Upper lobe of left lung (tissue), 4 donors: ENCODE measurements at regions not wholly inside any gene's neighbourhood (a gene's known extent, or its start where the extent isn't known, plus 50 kb on each side); places are given as distances from the start of the nearest gene placed in this dataset.

Experiments used
- EP300 ChIP-seq, 4 donors: sonication (generic); formaldehyde crosslinking; IDR thresholded peaks; one replicate each; pipeline ENCODE4 v1.5.1; 2017; ENCODE audit warnings: antibody characterized with exemption in 4 of 4, control low read depth in 2 of 4
- POLR2A ChIP-seq, 4 donors: fragments of 450-650 bp; IDR thresholded peaks; one replicate each; pipeline ENCODE4 v1.5.1; 2016 to 2017; ENCODE audit warnings: antibody characterized with exemption in 4 of 4, mild to moderate bottlenecking in 2 of 4
- POLR2AphosphoS5 ChIP-seq, 2 donors: sonication (generic); formaldehyde crosslinking; IDR thresholded peaks; one replicate each; pipeline ENCODE4 v1.5.1; 2017; ENCODE audit warnings: antibody characterized with exemption in 2 of 2
- TF ChIP-seq, protein P1 (sequence below), 6 experiments: fragments of 450-650 bp in 4 of 6; fragments of 200-600 bp in 2 of 6; sonication (generic) in 2 of 6; IDR thresholded peaks; one replicate each; pipeline ENCODE4 v1.5.1; 2016 to 2019; ENCODE audit warnings: antibody characterized with exemption in 6 of 6

- TF ChIP-seq POLR2A (IDR thresholded peaks at IDR 0.05): no peak
- TF ChIP-seq, protein P1, sequence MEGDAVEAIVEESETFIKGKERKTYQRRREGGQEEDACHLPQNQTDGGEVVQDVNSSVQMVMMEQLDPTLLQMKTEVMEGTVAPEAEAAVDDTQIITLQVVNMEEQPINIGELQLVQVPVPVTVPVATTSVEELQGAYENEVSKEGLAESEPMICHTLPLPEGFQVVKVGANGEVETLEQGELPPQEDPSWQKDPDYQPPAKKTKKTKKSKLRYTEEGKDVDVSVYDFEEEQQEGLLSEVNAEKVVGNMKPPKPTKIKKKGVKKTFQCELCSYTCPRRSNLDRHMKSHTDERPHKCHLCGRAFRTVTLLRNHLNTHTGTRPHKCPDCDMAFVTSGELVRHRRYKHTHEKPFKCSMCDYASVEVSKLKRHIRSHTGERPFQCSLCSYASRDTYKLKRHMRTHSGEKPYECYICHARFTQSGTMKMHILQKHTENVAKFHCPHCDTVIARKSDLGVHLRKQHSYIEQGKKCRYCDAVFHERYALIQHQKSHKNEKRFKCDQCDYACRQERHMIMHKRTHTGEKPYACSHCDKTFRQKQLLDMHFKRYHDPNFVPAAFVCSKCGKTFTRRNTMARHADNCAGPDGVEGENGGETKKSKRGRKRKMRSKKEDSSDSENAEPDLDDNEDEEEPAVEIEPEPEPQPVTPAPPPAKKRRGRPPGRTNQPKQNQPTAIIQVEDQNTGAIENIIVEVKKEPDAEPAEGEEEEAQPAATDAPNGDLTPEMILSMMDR (IDR thresholded peaks at IDR 0.05): no peak
- no peak for TF ChIP-seq EP300 (IDR thresholded peaks at IDR 0.05)
- TF ChIP-seq POLR2AphosphoS5 (IDR thresholded peaks at IDR 0.05): no peak
Observed at GRCh38 chr11:106491751-106492150, 414.3 kb downstream of the AASDHPPT start.
